DMS53 (cell line): ENCODE measurements at regions not wholly inside any gene's neighbourhood (a gene's known extent, or its start where the extent isn't known, plus 50 kb on each side); places are given as distances from the start of the nearest gene placed in this dataset.
"Not testable (repeated sequence)": the region's sequence is repeated elsewhere in the genome, so short reads cannot be mapped to it uniquely, and the experiment has no call there.

ENCODE experiments used
- DNase-seq: peaks from one replicate; lab custom pipeline; 2025; lab: John Stamatoyannopoulos, UW

DNA sequence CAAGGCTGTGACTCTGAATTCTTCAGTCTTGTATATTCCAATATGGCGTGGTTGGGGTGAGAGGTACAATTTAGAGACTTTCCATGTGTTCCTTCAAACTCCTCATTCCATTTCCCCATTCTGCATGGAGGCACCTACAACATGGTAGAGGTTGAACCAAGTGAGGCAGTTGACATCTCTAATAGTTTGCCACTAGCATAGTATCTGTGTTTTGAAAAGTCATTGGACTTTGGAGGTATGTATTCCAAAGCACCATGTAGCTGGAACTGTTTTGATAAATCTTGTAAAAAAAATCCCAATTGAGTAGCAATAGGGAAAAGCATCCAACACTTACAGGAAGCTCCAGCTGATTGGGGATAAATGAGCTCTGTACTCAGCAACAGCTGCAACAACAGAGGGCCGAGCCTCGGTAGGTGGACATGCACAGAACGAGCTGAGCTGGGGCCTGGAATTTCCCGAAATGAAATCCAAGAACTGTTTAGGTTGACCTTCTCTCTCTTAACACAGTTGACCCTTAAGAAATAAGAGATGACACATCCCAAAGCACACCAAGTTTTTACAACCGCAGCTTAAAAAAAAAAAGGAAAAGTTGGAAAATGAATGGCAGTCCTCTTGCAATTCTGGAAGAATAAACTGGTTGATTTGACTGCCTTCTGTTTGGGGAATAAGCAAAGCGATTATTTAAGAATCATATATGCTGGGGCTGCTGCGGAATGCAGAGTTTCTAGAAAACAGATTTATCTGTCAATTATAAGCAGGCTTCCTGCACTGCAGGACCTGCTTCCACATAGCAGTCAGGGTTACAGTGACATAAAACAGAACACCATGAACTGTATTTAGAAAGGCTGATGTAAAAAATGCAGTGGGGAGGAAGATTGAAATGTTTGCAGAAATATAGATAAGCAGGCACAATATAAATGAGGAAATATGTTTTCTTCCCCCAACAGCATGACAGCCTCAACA lies 194.6 kb upstream of the KRR1 start:
- DNase-seq = peak; percentile 81

DNA sequence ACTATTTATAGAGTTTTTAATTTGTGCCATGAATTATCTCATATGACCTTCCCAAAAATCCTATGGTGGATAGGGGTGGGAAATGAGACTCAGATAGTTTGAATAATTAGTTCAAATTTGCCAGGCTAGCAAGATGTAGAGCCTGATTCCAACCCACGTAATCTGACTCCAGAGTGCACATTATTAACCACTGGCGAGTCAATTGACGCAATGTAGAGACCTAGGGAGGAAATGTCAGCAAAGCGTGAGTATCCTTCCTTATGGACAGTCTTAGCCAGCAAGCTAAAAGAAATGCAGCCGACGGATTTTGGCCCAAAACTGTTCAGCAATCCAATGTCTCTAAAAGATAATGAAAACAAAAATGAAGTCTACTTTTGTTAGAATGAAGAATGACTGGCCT lies 193.3 kb upstream of the KRR1 start:
- DNase-seq = peak; percentile 82

DNA sequence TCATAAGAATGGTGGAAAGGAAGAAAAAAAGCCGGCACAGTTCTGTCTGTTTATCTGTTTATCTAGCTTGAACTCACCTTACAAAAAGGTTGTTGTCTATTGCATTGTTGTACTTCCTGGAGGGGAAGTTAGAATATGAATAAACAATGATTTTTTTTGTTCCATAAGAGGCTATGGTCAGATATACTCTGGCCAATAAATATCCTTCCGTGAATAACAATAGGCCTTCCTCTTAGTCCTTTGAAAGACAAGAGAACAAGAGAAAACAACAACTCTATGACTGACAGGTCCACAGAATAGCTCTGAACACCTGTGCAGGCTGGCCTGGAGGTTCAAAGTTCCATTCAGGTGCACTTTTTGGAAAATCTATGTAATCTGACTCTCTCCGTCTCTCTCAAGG lies 192.8 kb upstream of the KRR1 start:
- DNase-seq = peak; percentile 82

DNA sequence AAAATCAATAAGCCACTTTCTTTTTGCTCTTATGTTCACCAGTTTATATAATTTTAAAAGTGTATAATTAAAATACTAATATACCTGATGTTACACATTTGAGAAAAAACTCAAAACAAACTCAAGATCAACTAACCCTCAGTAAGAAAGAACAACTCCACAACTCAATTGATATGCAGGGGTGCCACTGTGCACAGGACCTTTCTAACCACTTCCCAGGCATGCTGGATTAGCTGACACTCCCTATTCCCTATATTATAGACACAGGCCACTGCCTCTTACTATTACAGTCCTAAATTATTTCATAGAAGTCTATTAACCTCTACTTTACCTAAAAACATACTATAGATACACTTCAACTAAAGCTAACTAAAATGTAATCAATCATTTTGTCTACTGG lies 191.7 kb upstream of the KRR1 start:
- peak; percentile 20 for DNase-seq

DNA sequence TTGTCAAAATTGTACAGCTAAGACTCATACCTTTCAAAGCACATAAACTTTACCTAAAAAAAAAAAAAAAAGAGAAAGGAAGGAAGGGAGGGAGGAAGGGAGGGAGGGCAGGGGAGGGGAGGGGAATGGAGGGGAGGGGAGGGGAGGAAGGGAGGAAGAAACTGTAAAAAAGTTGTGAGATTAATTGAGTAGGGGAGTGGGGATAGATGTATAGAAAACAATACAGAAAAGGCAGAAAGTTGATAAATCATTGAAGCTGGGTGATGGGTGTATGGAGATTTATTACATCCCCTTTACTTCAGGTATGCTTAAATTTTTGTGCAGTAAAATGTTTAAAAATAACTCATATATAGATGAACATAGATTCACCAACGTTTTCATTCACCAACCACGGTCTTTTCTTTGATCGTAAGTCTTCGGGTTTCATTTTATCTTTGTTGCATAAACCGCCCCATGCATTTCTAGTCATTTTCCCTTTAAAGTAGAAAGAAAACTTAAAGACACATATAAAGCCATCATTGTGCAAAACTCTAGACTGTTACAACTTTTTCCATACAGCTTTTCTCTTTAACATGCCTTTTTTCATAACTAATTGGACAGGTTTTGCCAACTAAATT lies 191.2 kb upstream of the KRR1 start:
- no peak for DNase-seq

DNA sequence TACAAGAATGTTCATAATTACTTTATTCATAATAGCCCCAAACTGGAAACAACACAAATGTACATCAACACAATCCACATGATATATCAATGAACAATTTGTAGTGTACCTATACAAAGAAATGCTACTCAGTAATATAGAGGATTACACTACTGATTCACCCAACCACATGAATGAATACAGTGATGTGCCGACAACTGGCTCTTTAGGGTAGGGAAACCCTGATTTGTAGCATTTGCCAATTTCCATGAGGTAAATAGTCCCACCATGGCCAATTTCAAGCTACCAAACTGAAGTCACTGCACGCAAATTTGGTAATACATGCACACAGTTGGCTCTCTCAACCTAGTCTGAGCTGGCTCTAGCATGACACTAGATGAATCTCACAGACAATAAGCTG lies 190.4 kb upstream of the KRR1 start:
- no peak for DNase-seq

DNA sequence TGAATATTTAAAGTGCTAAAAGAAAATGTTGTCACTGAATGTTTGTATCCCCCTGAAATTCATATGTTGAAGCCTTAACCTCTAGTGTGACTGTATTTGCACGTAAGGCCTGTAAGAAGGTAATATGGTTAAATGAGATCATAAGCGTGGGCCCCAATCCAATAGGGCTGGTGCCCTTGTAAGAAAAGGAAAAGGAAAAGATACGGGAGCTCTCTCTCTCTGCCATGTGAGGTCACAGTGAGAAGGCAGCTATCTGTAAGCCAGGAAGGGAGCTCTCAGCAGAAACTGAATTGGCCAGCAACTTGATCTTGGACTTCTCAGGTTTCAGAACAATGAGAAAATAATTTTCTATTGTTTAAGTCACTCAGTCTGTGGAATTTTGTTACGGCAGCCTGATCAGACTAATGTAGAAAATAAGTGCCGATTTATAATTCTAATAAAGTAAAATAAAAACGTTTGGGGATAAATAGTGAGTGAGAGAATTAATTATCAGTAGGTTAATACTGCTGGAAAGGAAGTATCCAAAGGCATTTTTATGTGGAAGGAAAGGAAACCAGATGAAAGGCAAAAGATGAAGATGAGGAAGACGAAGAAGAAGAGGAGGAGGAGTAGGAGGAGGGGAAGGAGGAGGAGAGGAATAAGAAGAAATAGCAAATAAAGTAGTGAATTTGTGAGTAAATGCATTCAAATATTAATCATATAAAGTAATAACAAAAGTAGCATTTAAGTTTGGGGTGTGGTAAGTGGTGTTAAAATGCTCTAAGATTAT lies 188.5 kb upstream of the KRR1 start:
- peak; percentile 40 for DNase-seq

DNA sequence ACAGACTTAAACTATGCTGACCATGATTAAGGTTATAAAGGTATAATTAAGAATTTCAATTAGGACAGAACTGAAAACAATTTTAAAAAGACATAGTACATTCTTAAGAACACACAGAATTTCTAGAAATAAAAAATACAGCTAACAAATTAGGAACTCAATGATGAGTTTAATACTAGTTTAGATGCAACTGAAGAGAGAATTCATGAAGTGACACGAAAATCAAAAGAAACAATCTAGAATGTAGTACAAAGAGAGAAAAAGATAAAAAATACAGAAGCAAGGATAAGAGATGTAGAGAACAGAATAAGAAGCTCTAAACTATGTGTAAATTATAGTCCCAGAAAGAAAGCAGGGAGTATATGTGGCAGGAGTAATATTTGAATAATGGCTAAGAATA lies 187.8 kb upstream of the KRR1 start:
- no peak for DNase-seq

DNA sequence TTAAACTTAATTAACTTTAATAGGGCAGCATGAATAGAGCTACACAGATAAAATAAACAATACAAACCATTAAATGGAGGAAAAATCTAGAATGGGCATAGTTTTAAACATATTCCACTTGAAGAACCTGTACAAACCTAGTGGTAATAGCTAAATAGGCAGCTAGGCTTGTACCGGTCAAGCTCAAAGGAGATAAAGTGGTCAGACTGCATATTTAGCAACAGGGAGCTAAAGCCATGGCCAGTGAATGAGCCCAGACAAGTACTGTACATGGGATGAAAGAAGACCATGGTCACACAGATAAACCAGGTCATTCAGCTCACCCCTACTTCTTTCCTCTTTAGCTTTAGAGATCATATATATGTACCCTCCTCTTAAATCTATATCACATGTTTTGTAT lies 186.6 kb upstream of the KRR1 start:
- peak; percentile 11 for DNase-seq

DNA sequence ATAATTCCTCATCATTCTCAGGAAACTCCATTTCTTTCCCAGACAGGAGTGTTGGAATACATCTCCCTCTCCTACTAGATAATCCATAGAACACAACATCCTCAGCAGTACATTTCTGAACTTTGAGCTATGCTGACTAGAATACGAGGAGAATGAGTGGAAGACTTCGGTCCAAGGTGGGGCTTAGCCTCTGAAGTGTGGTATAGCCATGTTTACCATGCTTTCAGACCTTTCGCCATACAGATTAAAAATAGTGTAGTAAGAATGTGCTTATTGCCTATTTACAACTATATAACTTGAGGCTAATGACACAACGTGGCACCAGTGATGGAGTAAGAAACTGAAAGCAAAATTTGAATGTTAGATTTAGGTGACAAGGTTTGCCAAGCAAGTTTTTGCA lies 184.5 kb upstream of the KRR1 start:
- no peak for DNase-seq

DNA sequence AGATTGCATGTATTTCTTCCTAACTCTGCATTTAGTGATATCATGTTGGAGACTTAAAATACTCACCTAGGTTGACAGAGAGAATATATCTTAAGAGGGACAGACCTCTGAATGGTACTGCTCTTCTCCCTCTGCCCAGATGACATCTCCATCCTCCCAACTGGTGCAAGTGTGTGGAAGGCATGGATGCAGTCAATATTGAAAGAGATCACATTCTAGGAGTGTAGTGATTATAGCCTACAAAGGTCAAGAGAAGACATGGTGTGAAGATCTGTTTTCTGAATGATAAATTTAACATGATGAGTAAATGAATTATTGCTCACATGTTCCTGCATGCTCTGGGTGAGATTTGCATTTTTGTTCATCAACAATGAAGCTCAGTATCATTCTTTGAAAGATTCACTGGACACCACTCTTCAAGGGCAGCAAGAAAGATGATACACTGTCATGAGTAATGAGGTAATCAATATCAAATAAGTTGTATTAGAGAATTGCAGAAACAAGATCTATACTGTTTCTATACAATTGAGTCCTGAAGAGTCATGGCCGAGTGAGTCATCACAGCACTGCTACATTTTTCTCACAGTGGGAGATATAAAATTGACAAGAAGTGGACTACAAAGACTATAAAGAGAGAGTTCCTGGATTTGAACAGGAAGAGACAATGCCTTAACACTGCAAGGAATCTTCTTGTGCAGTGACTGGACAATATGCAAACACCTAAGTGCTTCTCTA lies 183.3 kb upstream of the KRR1 start:
- DNase-seq = no peak

DNA sequence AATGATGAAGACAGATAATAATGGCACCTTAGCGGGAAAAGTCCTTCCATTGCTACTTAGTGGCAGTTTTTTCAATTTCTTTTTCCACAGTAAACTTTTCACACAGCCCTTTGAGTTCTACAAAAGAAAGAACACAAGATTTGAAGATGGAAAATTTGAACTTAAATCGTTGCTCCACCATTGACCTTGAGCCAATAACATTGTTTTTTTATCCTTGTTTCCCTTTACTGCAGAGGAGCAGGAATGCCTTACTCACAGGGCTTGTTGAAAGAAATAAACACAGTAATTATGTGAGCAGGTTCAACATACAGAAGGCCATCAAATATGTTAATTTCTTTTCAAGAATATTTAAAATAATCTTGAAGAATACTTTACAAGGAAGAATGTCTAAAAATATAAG lies 181.5 kb upstream of the KRR1 start:
- no peak for DNase-seq

DNA sequence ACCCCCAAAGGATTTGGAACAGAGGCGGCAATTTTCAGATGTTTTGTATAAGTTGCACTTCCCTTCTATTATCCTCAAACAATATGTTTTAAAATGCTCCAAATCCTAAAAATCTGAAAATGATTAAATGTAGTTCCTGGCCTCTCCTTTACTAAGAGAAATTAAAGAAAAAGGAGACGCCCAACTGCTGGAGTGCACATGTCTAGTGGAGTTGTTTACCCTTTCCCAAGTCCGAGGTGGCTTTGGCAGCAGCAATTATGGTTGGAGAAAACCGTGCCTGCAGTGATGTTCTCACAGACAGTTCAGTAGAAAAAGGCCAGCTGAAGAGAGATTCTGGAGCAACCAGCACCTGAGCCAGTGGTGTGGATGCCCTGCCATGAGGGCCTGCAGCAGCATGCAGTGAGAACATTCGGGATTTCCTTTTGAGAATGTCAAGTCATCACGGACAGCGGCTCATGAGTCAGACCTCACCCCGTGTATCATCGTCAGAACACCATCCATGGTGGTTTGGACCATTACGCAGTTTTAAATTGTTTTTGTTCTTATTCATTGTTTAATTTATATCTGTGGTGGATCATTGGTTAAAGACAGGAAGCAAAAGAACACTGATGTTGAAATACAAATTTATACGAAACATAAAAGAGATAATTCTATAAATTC lies 179.0 kb upstream of the KRR1 start:
- DNase-seq = no peak

DNA sequence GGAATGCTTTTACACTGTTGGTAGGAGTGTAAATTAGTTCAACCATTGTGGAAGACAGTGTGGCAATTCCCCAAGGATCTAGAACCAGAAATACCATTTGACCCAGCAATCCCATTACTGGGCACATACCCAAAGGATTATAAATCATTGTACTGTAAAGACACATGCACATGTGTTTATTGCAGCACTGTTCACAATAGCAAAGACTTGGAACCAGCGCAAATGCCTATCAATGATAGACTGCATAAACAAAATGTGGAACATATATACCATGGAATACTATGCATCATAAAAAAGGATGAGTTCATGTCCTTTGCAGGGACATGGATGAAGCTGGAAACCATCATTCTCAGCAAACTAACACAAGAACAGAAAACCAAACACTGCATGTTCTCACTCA lies 174.8 kb upstream of the KRR1 start:
- DNase-seq = not testable (repeated sequence)

DNA sequence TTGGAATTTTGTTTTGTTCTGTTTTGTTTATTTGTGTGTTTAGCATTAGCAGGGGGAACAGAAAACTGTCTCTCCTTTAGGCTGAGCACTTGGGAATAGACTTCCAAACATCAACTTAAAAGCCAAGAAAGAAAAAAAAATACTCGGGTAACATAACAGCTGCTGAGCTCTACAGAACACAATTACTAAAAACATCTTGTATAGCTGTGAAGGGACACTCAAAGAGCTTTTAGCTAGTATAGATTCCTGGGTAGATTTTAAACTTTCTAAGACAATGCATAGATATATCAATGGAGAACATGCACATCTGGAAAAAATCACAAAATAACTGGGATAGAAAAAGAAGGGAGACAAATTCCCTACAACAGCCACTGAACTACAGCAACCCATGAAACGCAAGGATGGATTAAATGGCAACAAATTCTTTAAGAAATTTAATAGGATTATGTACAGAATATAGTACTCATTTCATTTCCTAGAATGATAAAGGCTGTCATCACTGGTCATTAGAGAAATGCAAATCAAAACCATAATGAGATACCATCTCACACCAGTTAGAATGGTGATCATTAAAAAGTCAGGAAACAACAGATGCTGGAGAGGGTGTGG lies 174.3 kb upstream of the KRR1 start:
- no peak for DNase-seq

DNA sequence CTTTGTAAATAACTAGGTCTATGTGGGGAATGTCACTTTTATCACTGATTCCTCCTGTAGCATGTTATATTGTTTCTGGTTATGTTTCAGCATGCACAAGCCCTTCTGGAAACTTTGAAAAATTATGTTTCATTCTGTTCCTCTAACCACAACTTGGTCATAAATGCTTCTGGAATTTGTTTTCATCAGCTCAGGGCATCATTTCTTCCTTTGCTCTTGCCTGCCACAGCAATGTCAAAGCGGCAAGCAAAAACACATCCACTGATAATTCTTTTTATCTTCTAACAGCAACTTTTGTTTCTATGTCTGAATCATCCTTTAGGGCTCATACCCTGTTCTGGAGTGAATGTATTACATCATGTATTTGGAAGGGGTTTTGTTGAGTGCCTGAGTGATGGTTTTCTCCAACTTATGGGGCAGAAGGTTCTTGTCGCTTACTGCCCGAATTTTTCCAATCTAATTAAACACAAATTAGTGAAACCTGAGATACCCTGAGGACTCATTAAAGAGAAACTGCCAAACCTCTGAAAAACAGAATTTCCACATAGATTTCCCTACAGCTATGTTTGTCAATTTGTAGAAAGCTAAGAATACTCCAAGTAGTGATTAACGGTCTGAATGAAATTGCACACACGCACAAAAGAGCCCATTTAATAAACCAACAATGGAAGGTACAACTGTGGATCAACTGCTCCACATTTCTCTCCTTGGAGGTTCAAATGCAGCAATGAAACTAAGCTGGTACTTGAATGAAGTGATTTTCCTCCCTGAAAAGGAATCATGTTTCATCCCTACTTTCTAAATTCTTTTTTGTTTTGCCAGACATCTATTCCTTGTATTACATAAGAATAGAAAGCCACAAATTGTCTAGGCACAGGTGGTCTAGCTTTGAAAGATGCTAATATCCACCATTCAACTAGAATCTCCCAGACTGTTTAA lies 173.5 kb upstream of the KRR1 start:
- no peak for DNase-seq

DNA sequence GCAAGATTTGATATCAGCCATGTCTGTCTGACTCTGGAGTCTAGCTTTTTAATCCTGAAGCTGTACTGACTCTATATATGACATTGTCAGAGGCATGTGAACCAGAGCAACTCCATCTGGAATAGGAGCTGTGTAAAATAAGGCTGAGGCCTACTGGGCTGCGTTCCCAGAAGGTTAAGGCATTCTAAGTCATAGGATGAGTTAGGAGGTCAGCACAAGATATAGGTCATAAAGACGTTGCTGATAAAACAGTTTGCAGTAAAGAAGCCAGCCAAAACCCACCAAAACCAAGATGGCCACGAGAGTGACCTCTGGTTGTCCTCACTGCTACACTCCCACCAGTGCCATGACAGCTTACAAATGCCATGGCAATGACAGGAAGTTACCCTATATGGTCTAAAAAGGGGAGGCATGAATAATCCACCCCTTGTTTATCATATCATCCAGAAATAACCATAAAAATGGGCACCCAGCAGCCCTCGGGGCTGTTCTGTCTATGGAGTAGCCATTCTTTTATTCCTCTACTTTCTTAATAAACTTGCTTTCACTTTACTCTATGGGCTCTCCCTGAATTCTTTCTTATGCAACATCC lies 172.7 kb upstream of the KRR1 start:
- not testable (repeated sequence) for DNase-seq

DNA sequence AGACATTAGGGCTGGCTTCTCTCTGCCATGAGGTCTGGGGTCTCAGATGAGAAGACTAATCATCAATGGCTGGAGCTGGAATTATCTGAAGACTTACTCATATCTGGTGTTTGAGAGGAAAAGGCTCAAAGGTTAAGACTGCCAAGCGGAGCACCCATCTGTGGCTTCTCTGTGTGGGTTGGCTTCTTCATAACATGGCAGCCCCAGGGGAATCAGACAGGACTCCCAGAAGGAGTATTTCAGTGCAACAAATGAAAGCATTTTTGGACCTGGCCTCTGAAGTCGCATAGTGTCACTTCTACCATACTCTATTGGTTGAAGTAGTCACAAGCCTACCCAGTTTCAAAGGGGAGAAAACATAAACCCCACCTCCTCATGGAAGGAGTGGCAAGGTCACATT lies 171.8 kb upstream of the KRR1 start:
- DNase-seq = no peak

DNA sequence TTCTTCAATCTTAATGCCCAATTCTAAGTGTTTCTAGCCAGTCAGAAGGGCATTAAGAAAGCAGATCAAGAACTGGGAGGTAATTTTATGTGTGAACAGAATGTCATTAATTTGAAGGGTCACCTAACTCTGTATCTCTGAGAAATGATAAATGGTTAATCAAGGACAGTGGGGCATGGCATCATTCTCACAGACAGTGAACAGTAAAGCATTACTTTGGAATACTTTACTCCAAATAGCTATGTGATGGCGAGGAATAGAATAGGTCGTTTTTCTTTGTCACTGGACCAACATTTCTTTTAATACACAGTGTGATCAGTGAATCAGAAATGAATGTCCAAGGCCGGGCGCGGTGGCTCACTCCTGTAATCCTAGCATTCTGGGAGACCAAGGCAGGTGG lies 166.1 kb upstream of the KRR1 start:
- no peak for DNase-seq

DNA sequence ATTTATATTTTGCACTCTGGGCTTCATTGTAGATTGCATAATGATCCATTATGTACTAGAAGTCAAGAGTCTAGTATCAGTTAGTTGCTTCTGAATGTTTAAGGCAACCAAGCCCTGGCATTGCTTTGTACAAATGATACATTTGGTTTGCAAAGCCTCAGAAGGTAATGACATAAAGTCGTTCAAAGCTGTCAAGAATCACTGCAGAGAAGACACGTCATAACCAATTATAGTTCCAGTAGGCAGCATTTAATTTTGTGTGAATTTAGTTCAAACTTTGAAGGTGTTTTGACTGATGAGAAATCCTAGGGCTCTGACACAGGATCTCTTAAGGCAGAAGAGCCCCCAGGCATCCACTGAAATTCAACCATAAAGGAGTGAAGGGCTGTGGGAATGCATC lies 163.0 kb upstream of the KRR1 start:
- DNase-seq = no peak
